GM23248 (cell line): ENCODE measurements at regions not wholly inside any gene's neighbourhood (a gene's known extent, or its start where the extent isn't known, plus 50 kb on each side); places are given as distances from the start of the nearest gene placed in this dataset.

Source experiments
- EZH2 ChIP-seq: fragments of 200-600 bp; sonication (generic); IDR thresholded peaks from 2 replicates; pipeline ENCODE4 v1.6.1; 2018; ENCODE audit warnings: antibody characterized with exemption, mild to moderate bottlenecking; ENCODE audit not compliant: insufficient read depth, poor library complexity, severe bottlenecking
- EZH2phosphoT487 ChIP-seq: fragments of 200-600 bp; sonication (generic); IDR thresholded peaks from 2 replicates; pipeline ENCODE4 v1.6.1; 2018; ENCODE audit warnings: antibody characterized with exemption, moderate library complexity, mild to moderate bottlenecking, low read depth; ENCODE audit not compliant: insufficient read depth

DNA sequence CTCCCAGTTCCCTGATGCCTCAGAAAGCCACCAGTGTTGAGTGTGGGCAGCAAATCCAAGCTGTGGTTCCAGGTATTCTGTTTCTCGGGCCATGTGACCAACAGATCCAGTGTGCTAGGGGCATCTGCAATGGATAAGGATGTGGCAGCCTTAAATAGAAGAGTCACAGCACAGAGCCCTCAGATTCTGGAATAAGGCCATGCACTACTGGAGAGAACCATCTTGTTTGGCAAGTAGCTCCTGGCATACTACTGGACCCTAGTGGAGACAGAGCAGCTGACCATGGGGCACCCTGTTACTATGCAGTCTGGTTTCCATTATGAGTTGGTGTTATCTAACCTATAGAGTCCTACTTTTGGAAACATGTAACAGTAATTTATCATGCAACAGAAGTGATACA lies 53.3 kb upstream of the ZBTB7C start:
- TF ChIP-seq EZH2phosphoT487 (no peak), EZH2 (no peak)
